ENCODE measurements at regions not wholly inside any gene's neighbourhood (a gene's known extent, or its start where the extent isn't known, plus 50 kb on each side); places are given as distances from the start of the nearest gene placed in this dataset.

- no peak for TF ChIP-seq POLR2A (IDR thresholded peaks at IDR 0.05)
- no peak for TF ChIP-seq CTCF (IDR thresholded peaks at IDR 0.05 in 4 of 5, conservative IDR thresholded peaks at IDR 0.05 in 1 of 5)
Observed at GRCh38 chr4:19832411-19832810, 419.3 kb upstream of the SLIT2 start.

Data from gastrocnemius medialis (tissue), 4 donors.